ENCODE measurements at regions not wholly inside any gene's neighbourhood (a gene's known extent, or its start where the extent isn't known, plus 50 kb on each side); places are given as distances from the start of the nearest gene placed in this dataset.
"Not testable (repeated sequence)": the region's sequence is repeated elsewhere in the genome, so short reads cannot be mapped to it uniquely, and the experiment has no call there.

DNA sequence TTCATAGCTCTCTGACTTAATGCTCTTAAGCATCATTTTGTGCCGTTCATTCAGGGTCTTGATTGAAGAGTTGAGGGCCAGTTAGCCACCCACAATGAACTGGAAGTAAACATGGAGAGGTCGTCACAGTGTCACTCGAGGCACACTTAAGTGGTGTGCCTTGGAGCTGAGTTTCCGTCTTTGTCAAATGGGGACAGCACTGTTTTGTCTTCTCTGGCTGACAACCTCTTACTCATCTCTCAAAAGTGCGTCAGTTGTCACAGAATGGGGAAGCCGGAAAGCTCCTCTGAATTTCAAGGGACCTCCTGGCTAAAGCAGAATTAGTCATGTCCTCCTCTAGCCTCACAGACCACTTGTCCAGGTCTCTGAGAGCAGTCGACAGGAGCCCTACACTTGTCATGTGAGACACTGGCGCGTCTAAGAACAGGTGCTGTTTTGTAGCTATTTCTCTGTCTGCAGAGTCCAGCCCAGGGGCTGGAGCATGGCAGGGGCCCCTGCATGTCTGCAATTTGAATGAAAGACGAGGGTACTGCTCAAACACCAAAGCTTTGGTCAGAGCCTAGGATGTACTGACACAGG lies 231.5 kb downstream of the NPIPA7 start:
- H3K36me3 ChIP-seq (ENCODE audit: control insufficient read depth in 5 of 5, insufficient read depth in 5 of 5, low read length in 5 of 5); H3K9me3 ChIP-seq (ENCODE audit: control insufficient read depth in 5 of 5, low read length in 5 of 5); H3K4me1 ChIP-seq (ENCODE audit: control insufficient read depth in 5 of 5, insufficient read depth in 5 of 5, low read length in 5 of 5); H3K9ac ChIP-seq (ENCODE audit: low read length in 5 of 5); H3K27ac ChIP-seq (ENCODE audit: low read depth, low read length); H3K4me3 ChIP-seq (ENCODE audit: low read depth in 1 of 5, low read length in 5 of 5); H3K27me3 ChIP-seq (ENCODE audit: control insufficient read depth in 5 of 5, insufficient read depth in 4 of 5, low read length in 5 of 5): not testable (repeated sequence)

DNA sequence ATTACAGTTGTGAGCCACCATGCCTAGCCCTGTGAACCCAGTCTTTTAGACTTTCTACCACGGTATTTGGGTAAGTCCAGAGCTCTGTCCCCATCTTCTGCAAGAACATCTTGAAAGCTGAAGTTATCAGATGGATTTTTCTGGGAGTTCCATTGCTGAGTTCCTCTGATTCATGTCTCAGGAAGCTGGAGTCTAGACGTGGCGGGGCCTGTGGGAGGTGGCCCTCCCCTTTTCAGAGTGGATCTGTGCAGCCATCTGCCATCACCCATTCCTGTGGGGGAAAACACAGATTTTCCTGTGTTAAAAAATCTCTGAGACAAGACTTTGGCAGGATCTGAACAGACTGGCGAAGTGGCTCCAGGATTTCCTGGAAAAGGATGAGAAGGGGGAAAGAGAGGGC lies 234.3 kb downstream of the NPIPA7 start:
- not testable (repeated sequence) for H3K27me3 ChIP-seq (ENCODE audit: control insufficient read depth in 5 of 5, insufficient read depth in 4 of 5, low read length in 5 of 5); H3K9me3 ChIP-seq (ENCODE audit: control insufficient read depth in 5 of 5, low read length in 5 of 5); H3K36me3 ChIP-seq (ENCODE audit: control insufficient read depth in 5 of 5, insufficient read depth in 5 of 5, low read length in 5 of 5); H3K4me3 ChIP-seq (ENCODE audit: low read depth in 1 of 5, low read length in 5 of 5); H3K9ac ChIP-seq (ENCODE audit: low read length in 5 of 5); H3K4me1 ChIP-seq (ENCODE audit: control insufficient read depth in 5 of 5, insufficient read depth in 5 of 5, low read length in 5 of 5); H3K27ac ChIP-seq (ENCODE audit: low read depth, low read length)

DNA sequence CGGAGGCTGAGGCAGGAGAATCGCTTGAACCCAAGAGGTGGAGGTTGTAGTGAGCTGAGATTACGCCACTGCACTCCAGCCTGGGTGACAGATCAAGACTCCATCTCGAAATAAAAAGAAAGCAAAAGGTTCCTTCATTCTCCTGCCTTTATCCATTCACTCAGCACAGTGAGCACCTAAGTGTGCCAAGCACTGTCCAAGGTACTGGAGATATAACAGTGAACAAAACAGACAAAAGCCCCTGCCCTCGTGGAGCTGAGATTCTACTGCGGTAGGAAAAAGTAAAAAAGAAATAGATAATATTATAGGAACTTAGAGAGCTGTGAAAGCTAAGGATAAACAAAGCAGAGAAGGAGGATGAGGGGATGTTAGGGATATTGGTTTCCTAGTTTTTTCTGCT lies 235.5 kb downstream of the NPIPA7 start:
- not testable (repeated sequence) for H3K27me3 ChIP-seq (ENCODE audit: control insufficient read depth in 5 of 5, insufficient read depth in 4 of 5, low read length in 5 of 5); H3K27ac ChIP-seq (ENCODE audit: low read depth, low read length); H3K4me3 ChIP-seq (ENCODE audit: low read depth in 1 of 5, low read length in 5 of 5); H3K9me3 ChIP-seq (ENCODE audit: control insufficient read depth in 5 of 5, low read length in 5 of 5); H3K9ac ChIP-seq (ENCODE audit: low read length in 5 of 5); H3K4me1 ChIP-seq (ENCODE audit: control insufficient read depth in 5 of 5, insufficient read depth in 5 of 5, low read length in 5 of 5); H3K36me3 ChIP-seq (ENCODE audit: control insufficient read depth in 5 of 5, insufficient read depth in 5 of 5, low read length in 5 of 5)

DNA sequence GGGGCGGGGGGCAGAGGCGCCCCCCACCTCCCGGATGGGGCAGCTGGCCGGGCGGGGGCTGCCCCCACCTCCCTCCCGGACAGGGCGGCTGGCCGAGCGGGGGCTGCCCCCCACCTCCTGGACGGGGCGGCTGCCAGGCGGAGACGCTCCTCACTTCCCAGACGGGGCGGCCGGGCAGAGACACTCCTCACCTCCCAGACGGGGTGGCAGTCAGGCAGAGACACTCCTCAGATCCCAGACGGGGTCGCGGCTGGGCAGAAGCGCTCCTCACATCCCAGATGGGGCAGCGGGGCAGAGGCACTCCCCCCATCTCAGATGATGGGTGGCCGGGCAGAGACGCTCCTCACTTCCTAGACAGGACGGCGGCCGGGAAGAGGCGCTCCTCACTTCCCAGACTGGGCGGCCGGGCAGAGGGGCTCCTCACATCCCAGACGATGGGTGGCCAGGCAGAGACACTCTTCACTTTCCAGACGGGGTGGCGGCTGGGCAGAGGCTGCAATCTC lies 240.1 kb downstream of the NPIPA7 start:
- H3K4me1 ChIP-seq (ENCODE audit: control insufficient read depth in 5 of 5, insufficient read depth in 5 of 5, low read length in 5 of 5); H3K9me3 ChIP-seq (ENCODE audit: control insufficient read depth in 5 of 5, low read length in 5 of 5); H3K27ac ChIP-seq (ENCODE audit: low read depth, low read length); H3K27me3 ChIP-seq (ENCODE audit: control insufficient read depth in 5 of 5, insufficient read depth in 4 of 5, low read length in 5 of 5); H3K9ac ChIP-seq (ENCODE audit: low read length in 5 of 5); H3K36me3 ChIP-seq (ENCODE audit: control insufficient read depth in 5 of 5, insufficient read depth in 5 of 5, low read length in 5 of 5); H3K4me3 ChIP-seq (ENCODE audit: low read depth in 1 of 5, low read length in 5 of 5): not testable (repeated sequence)

DNA sequence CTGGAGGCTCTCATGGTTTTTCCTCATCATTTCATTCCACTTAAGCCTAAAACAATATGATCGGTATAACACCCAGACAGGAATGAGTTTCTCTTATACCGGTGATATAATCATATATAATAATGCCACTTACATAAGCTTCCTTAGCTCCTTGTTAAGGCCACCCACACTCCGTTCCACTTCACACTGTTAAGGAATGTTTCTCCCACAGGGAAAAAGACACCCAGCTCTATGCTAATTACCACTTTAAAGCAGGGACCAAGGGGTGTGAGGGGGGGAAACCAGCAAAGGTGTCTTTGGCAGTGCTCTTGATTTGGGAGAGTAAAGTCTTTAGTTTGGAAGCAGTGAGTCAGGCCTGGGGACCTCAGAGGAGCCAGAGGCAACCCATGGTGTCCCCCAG lies 245.4 kb downstream of the NPIPA7 start:
- H3K27me3 ChIP-seq (ENCODE audit: control insufficient read depth in 5 of 5, insufficient read depth in 4 of 5, low read length in 5 of 5); H3K9ac ChIP-seq (ENCODE audit: low read length in 5 of 5); H3K4me3 ChIP-seq (ENCODE audit: low read depth in 1 of 5, low read length in 5 of 5); H3K4me1 ChIP-seq (ENCODE audit: control insufficient read depth in 5 of 5, insufficient read depth in 5 of 5, low read length in 5 of 5); H3K9me3 ChIP-seq (ENCODE audit: control insufficient read depth in 5 of 5, low read length in 5 of 5); H3K27ac ChIP-seq (ENCODE audit: low read depth, low read length); H3K36me3 ChIP-seq (ENCODE audit: control insufficient read depth in 5 of 5, insufficient read depth in 5 of 5, low read length in 5 of 5): not testable (repeated sequence)

DNA sequence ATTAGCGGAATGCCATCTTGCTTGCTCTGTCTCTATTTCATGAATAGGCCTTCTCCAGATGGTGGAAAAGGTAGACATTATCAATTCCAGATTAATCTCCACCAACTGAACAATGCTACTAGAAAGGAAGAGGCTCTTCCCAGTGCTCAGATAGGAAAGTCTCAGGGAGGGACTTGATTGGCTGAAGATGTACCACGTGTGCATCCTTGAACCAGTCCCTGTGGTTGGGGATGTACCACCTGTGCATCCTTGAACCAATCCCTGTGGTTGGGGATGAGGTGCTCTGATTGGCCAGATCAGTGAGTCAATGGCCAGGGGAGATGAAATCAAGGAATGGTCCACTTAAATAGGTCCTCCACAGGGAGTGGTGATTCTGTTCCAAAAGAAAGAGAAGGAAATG lies 246.2 kb downstream of the NPIPA7 start:
- H3K27me3 ChIP-seq (ENCODE audit: control insufficient read depth in 5 of 5, insufficient read depth in 4 of 5, low read length in 5 of 5); H3K27ac ChIP-seq (ENCODE audit: low read depth, low read length); H3K9me3 ChIP-seq (ENCODE audit: control insufficient read depth in 5 of 5, low read length in 5 of 5); H3K4me3 ChIP-seq (ENCODE audit: low read depth in 1 of 5, low read length in 5 of 5); H3K9ac ChIP-seq (ENCODE audit: low read length in 5 of 5); H3K4me1 ChIP-seq (ENCODE audit: control insufficient read depth in 5 of 5, insufficient read depth in 5 of 5, low read length in 5 of 5); H3K36me3 ChIP-seq (ENCODE audit: control insufficient read depth in 5 of 5, insufficient read depth in 5 of 5, low read length in 5 of 5): not testable (repeated sequence)

DNA sequence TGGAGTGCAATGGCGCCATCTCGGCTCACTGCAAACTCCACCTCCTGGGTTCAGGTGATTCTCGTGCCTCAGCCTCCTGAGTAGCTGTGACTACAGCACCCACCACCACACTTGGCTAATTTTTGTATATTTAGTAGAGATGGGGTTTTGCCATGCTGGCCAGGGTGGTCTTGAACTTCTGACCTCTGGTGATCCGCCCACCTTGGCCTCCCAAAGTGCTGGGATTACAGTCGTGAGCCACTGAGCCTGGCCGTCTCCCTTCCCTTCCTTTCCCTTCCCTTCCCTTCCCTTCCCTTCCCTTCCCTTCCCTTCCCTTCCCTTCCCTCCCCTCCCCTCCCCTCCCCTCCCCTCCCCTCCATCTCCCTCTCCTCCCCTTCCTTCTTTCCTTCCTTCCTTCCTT lies 248.9 kb downstream of the NPIPA7 start:
- not testable (repeated sequence) for H3K9ac ChIP-seq (ENCODE audit: low read length in 5 of 5); H3K9me3 ChIP-seq (ENCODE audit: control insufficient read depth in 5 of 5, low read length in 5 of 5); H3K27me3 ChIP-seq (ENCODE audit: control insufficient read depth in 5 of 5, insufficient read depth in 4 of 5, low read length in 5 of 5); H3K27ac ChIP-seq (ENCODE audit: low read depth, low read length); H3K4me3 ChIP-seq (ENCODE audit: low read depth in 1 of 5, low read length in 5 of 5); H3K36me3 ChIP-seq (ENCODE audit: control insufficient read depth in 5 of 5, insufficient read depth in 5 of 5, low read length in 5 of 5); H3K4me1 ChIP-seq (ENCODE audit: control insufficient read depth in 5 of 5, insufficient read depth in 5 of 5, low read length in 5 of 5)

DNA sequence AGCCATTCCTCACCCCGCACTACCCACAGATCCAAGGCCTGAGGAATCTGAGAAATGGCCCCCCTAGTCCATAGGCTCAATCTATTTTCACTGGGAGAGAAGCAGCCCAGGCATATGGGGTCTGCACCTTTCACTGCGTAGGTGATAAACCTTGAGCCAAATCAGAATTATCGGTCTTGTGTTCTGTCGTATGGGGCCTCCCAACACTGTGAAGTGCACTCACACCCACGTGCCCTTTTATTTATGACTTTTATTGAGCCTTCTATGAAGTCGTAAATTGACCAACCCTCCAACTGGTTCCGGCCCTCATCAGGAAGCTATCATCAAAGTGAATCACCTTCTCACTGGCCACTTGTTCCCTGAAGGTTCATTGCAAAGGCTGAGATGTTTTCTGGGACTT lies 259.3 kb downstream of the NPIPA7 start:
- H3K4me3 ChIP-seq (ENCODE audit: low read depth in 1 of 5, low read length in 5 of 5); H3K36me3 ChIP-seq (ENCODE audit: control insufficient read depth in 5 of 5, insufficient read depth in 5 of 5, low read length in 5 of 5); H3K4me1 ChIP-seq (ENCODE audit: control insufficient read depth in 5 of 5, insufficient read depth in 5 of 5, low read length in 5 of 5); H3K9me3 ChIP-seq (ENCODE audit: control insufficient read depth in 5 of 5, low read length in 5 of 5); H3K27ac ChIP-seq (ENCODE audit: low read depth, low read length); H3K27me3 ChIP-seq (ENCODE audit: control insufficient read depth in 5 of 5, insufficient read depth in 4 of 5, low read length in 5 of 5); H3K9ac ChIP-seq (ENCODE audit: low read length in 5 of 5): not testable (repeated sequence)

DNA sequence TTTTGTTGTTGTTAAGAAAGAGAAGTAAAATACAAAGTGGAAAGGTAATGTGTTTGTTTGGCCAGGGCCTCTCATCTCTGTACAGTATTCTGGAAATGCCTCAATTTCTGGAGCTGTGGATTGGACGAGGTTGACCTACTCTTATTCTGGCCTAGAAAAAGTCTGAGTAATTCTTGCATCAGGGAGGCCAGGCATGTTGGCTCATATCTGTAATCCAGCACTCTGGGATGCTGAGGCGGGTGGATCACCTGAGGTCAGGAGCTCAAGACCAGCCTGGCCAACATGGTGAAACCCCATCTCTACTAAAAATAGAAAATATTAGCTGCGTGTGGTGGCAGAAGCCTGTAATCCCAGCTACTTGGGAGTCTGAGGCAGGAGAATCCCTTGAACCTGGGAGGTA lies 259.8 kb downstream of the NPIPA7 start:
- H3K9ac ChIP-seq (ENCODE audit: low read length in 5 of 5); H3K36me3 ChIP-seq (ENCODE audit: control insufficient read depth in 5 of 5, insufficient read depth in 5 of 5, low read length in 5 of 5); H3K4me1 ChIP-seq (ENCODE audit: control insufficient read depth in 5 of 5, insufficient read depth in 5 of 5, low read length in 5 of 5); H3K27me3 ChIP-seq (ENCODE audit: control insufficient read depth in 5 of 5, insufficient read depth in 4 of 5, low read length in 5 of 5); H3K9me3 ChIP-seq (ENCODE audit: control insufficient read depth in 5 of 5, low read length in 5 of 5); H3K4me3 ChIP-seq (ENCODE audit: low read depth in 1 of 5, low read length in 5 of 5); H3K27ac ChIP-seq (ENCODE audit: low read depth, low read length): not testable (repeated sequence)

DNA sequence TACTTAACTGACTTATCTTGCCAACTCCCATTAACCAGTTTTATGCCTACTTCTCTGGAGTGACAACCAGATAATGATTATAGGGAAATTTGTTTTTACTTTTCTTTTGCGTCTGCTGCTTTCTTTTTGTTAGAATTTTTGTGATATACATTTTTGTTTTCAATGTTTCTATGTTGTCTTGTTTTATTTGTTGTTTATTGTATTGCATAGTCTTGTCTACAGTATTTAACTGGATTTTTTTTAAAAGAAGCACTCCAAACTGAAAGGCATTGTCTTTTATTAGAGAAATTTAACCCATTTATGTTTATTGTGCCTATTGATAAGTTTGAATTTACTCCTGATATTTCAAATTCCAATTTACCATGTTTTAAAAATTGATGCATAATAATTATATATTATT lies 264.9 kb downstream of the NPIPA7 start:
- not testable (repeated sequence) for H3K4me1 ChIP-seq (ENCODE audit: control insufficient read depth in 5 of 5, insufficient read depth in 5 of 5, low read length in 5 of 5); H3K9me3 ChIP-seq (ENCODE audit: control insufficient read depth in 5 of 5, low read length in 5 of 5); H3K9ac ChIP-seq (ENCODE audit: low read length in 5 of 5); H3K4me3 ChIP-seq (ENCODE audit: low read depth in 1 of 5, low read length in 5 of 5); H3K36me3 ChIP-seq (ENCODE audit: control insufficient read depth in 5 of 5, insufficient read depth in 5 of 5, low read length in 5 of 5); H3K27ac ChIP-seq (ENCODE audit: low read depth, low read length); H3K27me3 ChIP-seq (ENCODE audit: control insufficient read depth in 5 of 5, insufficient read depth in 4 of 5, low read length in 5 of 5)

DNA sequence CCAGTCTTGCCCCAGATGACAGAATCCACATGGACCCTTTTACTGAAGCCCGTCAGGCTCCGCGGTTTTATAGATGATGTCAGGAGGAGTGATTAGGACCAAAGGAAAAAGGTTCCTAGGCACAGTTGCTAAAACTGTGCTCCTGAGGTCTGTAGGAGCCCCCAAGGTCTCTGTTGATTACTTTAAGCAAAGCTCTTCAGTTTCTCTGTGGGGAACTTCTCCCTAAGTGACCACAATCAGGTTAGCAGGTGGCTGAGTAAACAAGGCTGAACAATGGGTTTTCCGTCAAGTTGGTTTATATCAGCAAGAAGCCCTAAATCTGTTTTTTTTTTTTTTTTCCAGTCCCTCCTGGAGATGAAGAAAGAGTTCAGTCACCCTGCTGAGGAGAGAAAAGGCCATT lies 269.1 kb downstream of the NPIPA7 start:
- H3K9me3 ChIP-seq (ENCODE audit: control insufficient read depth in 5 of 5, low read length in 5 of 5); H3K27me3 ChIP-seq (ENCODE audit: control insufficient read depth in 5 of 5, insufficient read depth in 4 of 5, low read length in 5 of 5); H3K9ac ChIP-seq (ENCODE audit: low read length in 5 of 5); H3K27ac ChIP-seq (ENCODE audit: low read depth, low read length); H3K4me1 ChIP-seq (ENCODE audit: control insufficient read depth in 5 of 5, insufficient read depth in 5 of 5, low read length in 5 of 5); H3K36me3 ChIP-seq (ENCODE audit: control insufficient read depth in 5 of 5, insufficient read depth in 5 of 5, low read length in 5 of 5); H3K4me3 ChIP-seq (ENCODE audit: low read depth in 1 of 5, low read length in 5 of 5): not testable (repeated sequence)
